IgD-negative memory B cell (primary cell): ENCODE measurements at regions not wholly inside any gene's neighbourhood (a gene's known extent, or its start where the extent isn't known, plus 50 kb on each side); places are given as distances from the start of the nearest gene placed in this dataset.
"Not testable (repeated sequence)": the region's sequence is repeated elsewhere in the genome, so short reads cannot be mapped to it uniquely, and the experiment has no call there.

Experiments
- H3K27ac Mint-ChIP-seq, 3 donors: one replicate each; pipeline ENCODE4 v1.8.0; 2020 to 2022; ENCODE audit warnings: mild to moderate bottlenecking in 3 of 3, mixed read lengths in 3 of 3, moderate library complexity in 1 of 3
- H3K27me3 Mint-ChIP-seq: one replicate; pipeline ENCODE4 v1.8.0; 2021; ENCODE audit warnings: mixed read lengths
- H3K36me3 Mint-ChIP-seq: one replicate; pipeline ENCODE4 v1.8.0; 2020; ENCODE audit warnings: mild to moderate bottlenecking, mixed read lengths
- H3K4me1 Mint-ChIP-seq, 3 donors: one replicate each; pipeline ENCODE4 v1.8.0; 2020 to 2022; ENCODE audit warnings: mixed read lengths in 3 of 3, mild to moderate bottlenecking in 1 of 3
- H3K4me3 Mint-ChIP-seq, 4 donors: one replicate each; pipeline ENCODE4 v1.8.0; 2020 to 2022; ENCODE audit warnings: mild to moderate bottlenecking in 4 of 4, mixed read lengths in 4 of 4, moderate library complexity in 3 of 4
- H3K9me3 Mint-ChIP-seq, 3 donors: one replicate each; pipeline ENCODE4 v1.8.0; 2020 to 2021; ENCODE audit warnings: mixed read lengths in 3 of 3, mild to moderate bottlenecking in 1 of 3

GRCh38 chr7:65269150-65269856, 104.4 kb upstream of the ZNF92 start:
- Mint-ChIP-seq H3K27me3 (peaks cover 29% of the 10 kb centered on the region), H3K9me3 (no peaks in the 10 kb centered on the region), H3K4me1 (peaks cover 3 to 14% (median 3%) of the 10 kb centered on the region in 3 donors), H3K4me3 (peak overlapping the region; percentile 79 to 93 (median 88)), H3K36me3 (no peaks in the 10 kb centered on the region), H3K27ac (no peak overlapping the region)

DNA sequence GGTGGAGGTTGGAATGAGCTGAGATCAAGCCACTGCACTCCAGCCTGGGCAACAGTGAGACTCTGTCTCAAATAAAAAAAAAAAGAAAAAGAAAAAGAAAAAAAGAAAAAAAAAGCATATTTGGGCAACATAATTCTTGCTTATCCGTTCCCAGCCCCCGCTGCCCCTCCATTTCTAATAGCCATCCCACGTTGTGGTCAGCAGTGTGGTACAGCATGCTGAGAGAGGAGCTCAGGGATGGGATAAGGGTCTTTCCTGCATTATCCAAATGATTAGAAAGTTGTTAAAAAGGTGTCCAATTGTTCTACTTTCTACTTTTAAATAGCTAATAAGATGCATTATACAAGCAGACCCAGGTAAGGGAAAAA, 104.9 kb upstream of the ZNF92 start:
- peaks cover 29% of the 10 kb centered on the region for H3K27me3 Mint-ChIP-seq
- H3K36me3 Mint-ChIP-seq: no peaks in the 10 kb centered on the region
- peaks cover 3 to 14% (median 3%) of the 10 kb centered on the region in 3 donors for H3K4me1 Mint-ChIP-seq
- no peak overlapping the region for H3K27ac Mint-ChIP-seq
- peak overlapping the region; percentile 79 to 93 (median 88) for H3K4me3 Mint-ChIP-seq
- no peaks in the 10 kb centered on the region for H3K9me3 Mint-ChIP-seq

- peaks cover 2% of the 10 kb centered on the region for H3K36me3 Mint-ChIP-seq
- peaks cover 3 to 14% (median 3%) of the 10 kb centered on the region in 3 donors for H3K4me1 Mint-ChIP-seq
- H3K27ac Mint-ChIP-seq: no peak overlapping the region
- no peaks in the 10 kb centered on the region for H3K9me3 Mint-ChIP-seq
- H3K4me3 Mint-ChIP-seq: no peak overlapping the region
- peaks cover 23% of the 10 kb centered on the region for H3K27me3 Mint-ChIP-seq
Observed at GRCh38 chr7:65265933-65266519, 107.6 kb upstream of the ZNF92 start.

DNA sequence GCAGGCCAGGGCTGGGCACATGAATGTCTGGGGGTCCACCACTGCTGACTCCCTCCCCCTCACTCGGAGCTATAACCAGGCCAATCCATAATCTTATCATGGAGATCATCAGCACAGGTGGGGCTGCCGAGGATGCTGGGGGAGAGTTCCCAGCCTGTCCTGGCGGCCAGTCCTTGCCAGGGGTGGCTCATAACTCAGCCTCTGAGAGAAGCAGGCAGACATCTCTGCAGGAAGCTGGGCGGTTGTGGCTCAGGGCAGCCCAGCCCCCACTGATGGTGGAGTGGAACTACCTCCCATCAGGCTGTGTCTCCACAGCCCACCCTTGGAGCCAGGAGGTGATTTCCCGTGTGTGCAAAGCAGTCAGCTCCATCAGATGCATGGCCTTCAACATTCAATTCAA, 109.4 kb upstream of the ZNF92 start:
- peaks cover 3 to 5% (median 4%) of the 10 kb centered on the region in 3 donors for H3K4me1 Mint-ChIP-seq
- no peaks in the 10 kb centered on the region for H3K9me3 Mint-ChIP-seq
- H3K27ac Mint-ChIP-seq: no peak overlapping the region
- H3K4me3 Mint-ChIP-seq: no peak overlapping the region
- H3K36me3 Mint-ChIP-seq: peaks cover 2% of the 10 kb centered on the region
- H3K27me3 Mint-ChIP-seq: peaks cover 11% of the 10 kb centered on the region

GRCh38 chr7:65260673-65261072, 113.0 kb upstream of the ZNF92 start:
- Mint-ChIP-seq H3K27ac (peak overlapping the region in 1 of 3 donors; percentile 39), H3K4me3 (peak overlapping the region in 2 of 4 donors; percentile 12 to 68)
- not testable (repeated sequence) for H3K4me1 Mint-ChIP-seq, H3K27me3 Mint-ChIP-seq, H3K9me3 Mint-ChIP-seq, H3K36me3 Mint-ChIP-seq

GRCh38 chr7:65259864-65260525, 113.7 kb upstream of the ZNF92 start:
- H3K27me3 Mint-ChIP-seq, H3K4me3 Mint-ChIP-seq, H3K4me1 Mint-ChIP-seq, H3K9me3 Mint-ChIP-seq, H3K27ac Mint-ChIP-seq, H3K36me3 Mint-ChIP-seq: not testable (repeated sequence)

GRCh38 chr7:65254061-65254460, 119.6 kb upstream of the ZNF92 start:
- no peak overlapping the region for H3K4me3 Mint-ChIP-seq
- no peak overlapping the region for H3K27ac Mint-ChIP-seq
- H3K9me3 Mint-ChIP-seq: peaks cover 0 to 2% (median 0%) of the 10 kb centered on the region in 3 donors
- H3K27me3 Mint-ChIP-seq: peaks cover 5% of the 10 kb centered on the region
- H3K4me1 Mint-ChIP-seq: peaks cover 0 to 3% (median 0%) of the 10 kb centered on the region in 3 donors
- no peaks in the 10 kb centered on the region for H3K36me3 Mint-ChIP-seq

DNA sequence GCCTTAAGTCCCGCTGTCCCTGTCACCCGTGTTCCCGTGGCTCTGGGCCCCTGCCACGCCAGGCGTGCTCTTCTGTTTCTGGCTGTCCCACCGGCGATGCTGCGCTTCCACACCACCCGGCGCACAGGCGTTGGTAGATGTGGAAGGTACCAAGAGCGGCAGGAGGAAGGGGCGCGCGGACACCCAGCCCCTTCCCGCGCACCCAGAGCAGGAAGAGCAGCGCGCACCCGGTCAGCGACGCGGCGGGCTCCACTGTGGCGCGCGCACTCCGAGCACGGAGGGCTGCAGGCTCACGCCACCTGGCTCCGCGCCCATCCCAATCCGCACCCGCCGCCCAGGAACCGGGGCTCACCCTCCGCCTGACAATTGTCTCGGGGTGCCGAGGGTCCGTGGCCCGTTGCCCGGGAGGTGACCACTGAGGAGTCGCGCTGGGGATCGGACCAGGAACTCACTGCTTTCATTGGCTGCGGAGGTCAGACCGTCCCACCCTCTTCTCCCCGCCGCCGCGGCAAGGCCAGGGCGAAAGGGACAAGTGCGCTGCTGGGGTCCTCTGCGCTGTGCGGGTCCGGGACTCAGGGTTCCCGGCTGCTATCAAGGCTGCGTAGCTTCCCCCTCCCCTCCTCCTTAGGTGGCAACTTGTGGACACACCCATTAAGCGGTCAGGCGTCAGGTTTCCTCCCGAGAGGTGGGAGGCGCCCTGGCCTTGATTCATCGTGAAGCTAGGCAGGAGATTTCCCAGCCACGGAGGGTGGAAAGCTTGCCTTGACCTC, 121.6 kb upstream of the ZNF92 start:
- H3K27me3 Mint-ChIP-seq: peaks cover 5% of the 10 kb centered on the region
- H3K9me3 Mint-ChIP-seq: peaks cover 0 to 2% (median 0%) of the 10 kb centered on the region in 3 donors
- H3K4me3 Mint-ChIP-seq: peak overlapping the region; percentile 84 to 94 (median 88)
- H3K27ac Mint-ChIP-seq: no peak overlapping the region
- H3K4me1 Mint-ChIP-seq: peaks cover 0 to 3% (median 0%) of the 10 kb centered on the region in 3 donors
- H3K36me3 Mint-ChIP-seq: no peaks in the 10 kb centered on the region

DNA sequence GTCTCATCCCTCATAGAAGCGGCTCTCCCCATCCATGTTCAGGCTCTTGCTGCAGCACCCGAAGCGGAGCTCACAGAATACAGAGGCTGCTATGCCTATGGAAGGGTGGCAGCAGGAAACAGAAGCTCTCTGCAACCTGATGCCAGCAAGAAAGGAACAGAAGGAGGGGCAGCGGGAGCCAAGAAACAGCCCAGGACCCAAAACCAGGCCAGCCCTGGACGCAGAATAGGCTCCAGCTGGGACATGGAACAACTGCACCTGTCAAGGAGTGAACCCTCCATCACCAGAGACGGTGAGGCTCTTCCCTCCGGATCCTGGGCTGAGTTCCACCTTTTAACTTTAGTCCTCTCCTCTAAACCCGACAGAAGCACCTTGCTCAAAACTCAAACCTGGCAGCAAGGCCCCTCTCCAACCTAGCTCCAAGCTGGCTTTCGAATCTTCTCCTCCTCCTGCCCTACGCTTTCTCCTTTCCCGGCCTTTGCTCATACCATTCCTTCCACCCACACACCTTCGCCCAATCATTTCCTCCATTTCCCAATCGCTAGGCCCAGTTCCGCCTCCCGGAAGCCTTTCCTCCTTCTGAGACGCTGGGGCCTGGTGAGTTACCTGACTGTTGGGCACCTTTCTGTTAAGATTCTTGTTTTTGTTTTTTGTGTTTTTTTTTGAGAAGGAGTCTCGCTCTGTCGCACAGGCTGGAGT, 122.8 kb upstream of the ZNF92 start:
- Mint-ChIP-seq H3K27me3 (peaks cover 5% of the 10 kb centered on the region), H3K36me3 (no peaks in the 10 kb centered on the region), H3K27ac (no peak overlapping the region), H3K4me3 (peak overlapping the region; percentile 84 to 94 (median 90)), H3K4me1 (peaks cover 0 to 3% (median 0%) of the 10 kb centered on the region in 3 donors), H3K9me3 (peaks cover 0 to 2% (median 0%) of the 10 kb centered on the region in 3 donors)

GRCh38 chr7:65250216-65250615, 123.4 kb upstream of the ZNF92 start:
- peak overlapping the region in 3 of 4 donors; percentile 55 to 90 (median 72) for H3K4me3 Mint-ChIP-seq
- H3K9me3 Mint-ChIP-seq: peaks cover 0 to 2% (median 0%) of the 10 kb centered on the region in 3 donors
- H3K27ac Mint-ChIP-seq: no peak overlapping the region
- H3K36me3 Mint-ChIP-seq: no peaks in the 10 kb centered on the region
- peaks cover 0 to 3% (median 0%) of the 10 kb centered on the region in 3 donors for H3K4me1 Mint-ChIP-seq
- H3K27me3 Mint-ChIP-seq: peaks cover 5% of the 10 kb centered on the region

- Mint-ChIP-seq H3K4me1 (peaks cover 0 to 3% (median 0%) of the 10 kb centered on the region in 3 donors), H3K27me3 (peaks cover 7% of the 10 kb centered on the region), H3K9me3 (peaks cover 0 to 2% (median 0%) of the 10 kb centered on the region in 3 donors), H3K27ac (no peak overlapping the region), H3K36me3 (no peaks in the 10 kb centered on the region), H3K4me3 (peak overlapping the region in 1 of 4 donors; percentile 63)
Observed at GRCh38 chr7:65247491-65247890, 126.2 kb upstream of the ZNF92 start.

- peaks cover 14% of the 10 kb centered on the region for H3K27me3 Mint-ChIP-seq
- H3K4me3 Mint-ChIP-seq: peak overlapping the region in 3 of 4 donors; percentile 34 to 79 (median 37)
- no peak overlapping the region for H3K27ac Mint-ChIP-seq
- no peaks in the 10 kb centered on the region for H3K9me3 Mint-ChIP-seq
- no peaks in the 10 kb centered on the region for H3K36me3 Mint-ChIP-seq
- peaks cover 0 to 3% (median 1%) of the 10 kb centered on the region in 3 donors for H3K4me1 Mint-ChIP-seq
Observed at GRCh38 chr7:65239707-65240352, 133.8 kb upstream of the ZNF92 start.

- Mint-ChIP-seq H3K27me3 (peaks cover 12% of the 10 kb centered on the region), H3K27ac (no peak overlapping the region), H3K36me3 (no peaks in the 10 kb centered on the region), H3K4me3 (no peak overlapping the region), H3K9me3 (no peaks in the 10 kb centered on the region), H3K4me1 (peaks cover 0 to 3% (median 1%) of the 10 kb centered on the region in 3 donors)
Observed at GRCh38 chr7:65239324-65239706, 134.3 kb upstream of the ZNF92 start.

- Mint-ChIP-seq H3K27me3 (peaks cover 12% of the 10 kb centered on the region), H3K4me3 (no peak overlapping the region), H3K4me1 (peaks cover 0 to 6% (median 1%) of the 10 kb centered on the region in 3 donors), H3K9me3 (no peaks in the 10 kb centered on the region), H3K27ac (no peak overlapping the region), H3K36me3 (no peaks in the 10 kb centered on the region)
Observed at GRCh38 chr7:65238785-65239184, 134.9 kb upstream of the ZNF92 start.
